ENCODE measurements at regions not wholly inside any gene's neighbourhood (a gene's known extent, or its start where the extent isn't known, plus 50 kb on each side); places are given as distances from the start of the nearest gene placed in this dataset.

DNA sequence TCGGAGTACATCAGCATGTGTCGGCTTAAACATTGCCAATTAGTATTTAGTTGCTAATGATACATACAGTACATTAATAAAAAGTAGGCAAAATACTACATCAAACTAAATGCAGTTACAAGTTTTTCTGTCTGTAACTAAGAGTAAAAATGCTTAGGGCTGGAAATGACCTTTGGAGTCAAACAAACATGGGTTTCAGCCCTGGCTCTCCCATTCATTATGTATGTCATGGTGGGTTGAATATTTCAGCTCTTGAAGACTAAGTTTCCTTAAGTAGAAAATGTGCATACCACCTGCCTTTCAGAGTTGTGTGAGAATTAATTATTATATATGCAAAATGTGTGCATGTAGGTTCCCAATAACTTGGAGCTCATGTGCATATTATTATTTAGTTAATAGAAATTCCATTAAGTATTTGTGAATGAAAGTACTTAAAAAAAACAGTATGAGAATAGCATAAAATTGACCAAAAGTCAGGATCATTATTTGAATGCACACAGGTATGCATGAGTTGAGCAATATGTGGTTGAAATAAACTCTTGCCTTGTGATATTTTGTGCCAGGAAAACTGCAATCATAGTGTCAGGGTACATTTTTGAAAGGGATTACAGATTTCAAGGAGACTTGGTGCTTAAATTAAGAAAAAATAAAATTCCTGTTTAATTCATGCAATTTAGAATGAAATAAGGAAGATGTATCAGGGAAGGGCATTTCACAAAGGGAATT lies 2048.7 kb downstream of the PCDH7 start:
- ChIA-PET CTCF (no interaction called here), POLR2A (no interaction called here)
- TF ChIP-seq, protein P1, sequence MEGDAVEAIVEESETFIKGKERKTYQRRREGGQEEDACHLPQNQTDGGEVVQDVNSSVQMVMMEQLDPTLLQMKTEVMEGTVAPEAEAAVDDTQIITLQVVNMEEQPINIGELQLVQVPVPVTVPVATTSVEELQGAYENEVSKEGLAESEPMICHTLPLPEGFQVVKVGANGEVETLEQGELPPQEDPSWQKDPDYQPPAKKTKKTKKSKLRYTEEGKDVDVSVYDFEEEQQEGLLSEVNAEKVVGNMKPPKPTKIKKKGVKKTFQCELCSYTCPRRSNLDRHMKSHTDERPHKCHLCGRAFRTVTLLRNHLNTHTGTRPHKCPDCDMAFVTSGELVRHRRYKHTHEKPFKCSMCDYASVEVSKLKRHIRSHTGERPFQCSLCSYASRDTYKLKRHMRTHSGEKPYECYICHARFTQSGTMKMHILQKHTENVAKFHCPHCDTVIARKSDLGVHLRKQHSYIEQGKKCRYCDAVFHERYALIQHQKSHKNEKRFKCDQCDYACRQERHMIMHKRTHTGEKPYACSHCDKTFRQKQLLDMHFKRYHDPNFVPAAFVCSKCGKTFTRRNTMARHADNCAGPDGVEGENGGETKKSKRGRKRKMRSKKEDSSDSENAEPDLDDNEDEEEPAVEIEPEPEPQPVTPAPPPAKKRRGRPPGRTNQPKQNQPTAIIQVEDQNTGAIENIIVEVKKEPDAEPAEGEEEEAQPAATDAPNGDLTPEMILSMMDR (IDR thresholded peaks at IDR 0.05; ENCODE audit: control extremely low read depth, extremely low read depth, low read depth, missing control alignments): no peak
- DNase-seq (ENCODE audit: extremely low spot score): no peak

DNA sequence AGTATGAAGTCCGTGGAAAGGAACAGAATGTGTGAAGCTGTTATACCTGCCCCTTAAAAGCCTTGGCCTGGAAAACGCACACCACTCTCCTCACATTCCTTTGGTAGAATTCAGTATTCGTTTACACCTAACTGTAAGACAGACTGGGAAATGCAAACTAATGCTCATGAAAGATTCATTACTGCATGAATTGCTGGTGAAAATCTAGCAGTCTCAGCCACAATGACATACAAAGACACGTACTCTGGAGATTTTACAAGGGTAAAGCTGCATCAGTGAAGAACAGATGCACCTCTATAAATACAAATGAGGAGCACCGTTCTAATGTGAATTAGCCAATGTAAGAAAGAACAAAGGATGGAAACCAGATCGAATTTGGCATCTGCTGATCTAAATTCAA lies 2051.3 kb downstream of the PCDH7 start:
- TF ChIP-seq, protein P1 (IDR thresholded peaks at IDR 0.05; ENCODE audit: control extremely low read depth, extremely low read depth, low read depth, missing control alignments): no peak
- ChIA-PET CTCF (interaction anchor here (1.0 kb wide), 1 partner anchor 37 kb away, joined by 3 read pairs; no protein-coding TSS in a partner anchor), POLR2A (no interaction called here)
- DNase-seq (ENCODE audit: extremely low spot score): no peak

DNA sequence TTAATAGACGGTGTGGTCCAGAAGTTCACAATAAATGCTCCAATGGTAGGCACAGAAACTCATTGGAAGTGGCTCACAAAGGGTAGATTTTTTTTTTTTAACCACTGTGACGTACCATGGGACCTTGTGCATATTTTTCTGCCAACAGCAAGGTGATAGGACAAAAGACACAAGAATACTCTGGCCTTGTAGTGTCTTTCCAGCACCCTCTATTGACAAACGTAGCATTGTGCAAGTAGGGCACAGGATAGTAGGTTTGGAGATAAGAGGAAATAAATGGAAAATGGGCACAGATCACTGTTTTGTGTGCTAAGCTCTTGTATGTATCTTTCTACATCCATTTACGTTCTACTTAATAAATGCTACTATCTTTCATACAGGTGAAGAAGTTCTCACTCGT lies 2054.9 kb downstream of the PCDH7 start:
- ChIA-PET CTCF (no interaction called here), POLR2A (no interaction called here)
- TF ChIP-seq, protein P1 (IDR thresholded peaks at IDR 0.05; ENCODE audit: control extremely low read depth, extremely low read depth, low read depth, missing control alignments): peak; percentile 11
- no peak for DNase-seq (ENCODE audit: extremely low spot score)

DNA sequence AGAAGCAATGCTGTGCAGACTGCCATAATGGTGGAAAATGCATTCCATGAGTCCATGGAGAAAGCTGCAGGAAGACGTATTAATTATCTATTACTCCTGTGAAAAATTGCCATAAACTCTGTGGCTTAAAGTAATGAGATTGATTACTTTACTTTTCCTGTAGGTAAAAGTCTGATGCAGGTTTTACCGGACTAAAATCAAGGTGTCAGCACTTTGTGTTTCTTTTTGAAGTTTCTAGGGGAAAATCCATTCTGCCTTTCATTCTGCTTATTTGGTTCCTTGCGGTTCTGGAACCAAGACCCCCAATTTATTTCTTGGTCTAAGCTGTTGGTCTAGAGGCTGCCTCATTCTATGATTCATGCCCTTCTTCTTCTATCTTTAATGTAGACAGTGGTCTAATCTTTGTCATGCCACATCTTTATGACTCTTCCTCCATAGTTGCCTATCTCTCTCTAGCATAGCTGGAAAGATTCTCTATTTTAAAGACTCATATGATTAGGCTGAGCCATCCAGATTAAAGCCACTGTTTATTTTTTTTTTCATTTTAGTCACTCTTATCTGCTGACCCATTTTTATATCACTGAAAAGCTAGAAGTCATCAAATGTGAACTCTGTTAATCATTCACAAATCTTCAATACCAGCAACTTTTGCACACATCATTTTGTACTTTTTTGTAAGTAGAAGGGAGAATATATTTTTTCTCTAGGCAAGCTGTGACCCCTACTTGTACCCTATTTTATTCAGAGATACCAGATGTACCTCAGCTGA lies 2056.4 kb downstream of the PCDH7 start:
- no peak for DNase-seq (ENCODE audit: extremely low spot score)
- CTCF ChIA-PET: interaction anchor here (1.5 kb wide), 2 partner anchors 13 to 14 kb away, joined by 4 read pairs; no protein-coding TSS in a partner anchor
- TF ChIP-seq, protein P1 (IDR thresholded peaks at IDR 0.05; ENCODE audit: control extremely low read depth, extremely low read depth, low read depth, missing control alignments): no peak
- POLR2A ChIA-PET: no interaction called here

DNA sequence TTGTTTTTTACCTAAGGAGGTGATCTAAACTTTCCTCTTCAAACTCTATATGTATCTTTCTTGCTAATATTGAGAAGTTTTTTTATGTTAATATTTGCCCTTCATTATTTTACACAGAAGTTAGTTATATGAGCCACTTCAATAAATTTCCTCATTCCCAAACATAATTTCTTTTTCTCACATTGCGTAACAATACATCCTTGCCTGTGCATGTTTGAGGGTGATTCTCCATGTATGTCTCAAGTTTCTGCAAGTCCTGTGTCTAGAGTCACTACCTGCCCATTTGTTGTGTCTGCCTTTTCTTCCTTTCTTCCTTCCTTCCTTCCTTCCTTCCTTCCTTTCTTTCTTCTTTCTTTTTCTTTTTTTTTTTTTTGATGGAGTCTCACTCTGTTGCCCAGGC lies 2057.9 kb downstream of the PCDH7 start:
- CTCF ChIA-PET: interaction anchor here (1.5 kb wide), 1 partner anchor 15 kb away, joined by 4 read pairs; no protein-coding TSS in a partner anchor
- no peak for DNase-seq (ENCODE audit: extremely low spot score)

DNA sequence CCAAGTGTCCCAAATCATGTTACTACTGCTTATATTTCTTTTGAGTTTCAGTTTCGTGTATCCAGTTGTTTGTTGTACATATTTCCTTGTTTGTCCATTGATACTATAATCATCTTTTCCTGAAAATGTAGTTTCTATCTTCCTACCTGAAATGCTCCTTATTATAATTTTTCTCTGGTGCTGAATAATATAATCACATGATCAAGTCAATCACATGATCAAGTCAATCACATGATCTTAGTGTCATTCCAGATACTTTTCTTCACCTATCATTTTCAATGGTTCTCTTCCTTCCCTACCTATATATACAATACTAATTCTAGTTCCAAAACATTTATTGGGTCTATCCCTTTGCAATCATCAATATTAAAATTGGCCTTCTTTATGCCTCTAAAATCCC lies 2058.8 kb downstream of the PCDH7 start:
- DNase-seq (ENCODE audit: extremely low spot score): no peak
- ChIA-PET CTCF (no interaction called here), POLR2A (no interaction called here)
- TF ChIP-seq, protein P1 (IDR thresholded peaks at IDR 0.05; ENCODE audit: control extremely low read depth, extremely low read depth, low read depth, missing control alignments): no peak

More for the DNA sequence above, 2057.9 kb downstream of the PCDH7 start:
- TF ChIP-seq, protein P1 (IDR thresholded peaks at IDR 0.05; ENCODE audit: control extremely low read depth, extremely low read depth, low read depth, missing control alignments): no peak
- POLR2A ChIA-PET: no interaction called here
